B cell (primary cell): ENCODE measurements at regions not wholly inside any gene's neighbourhood (a gene's known extent, or its start where the extent isn't known, plus 50 kb on each side); places are given as distances from the start of the nearest gene placed in this dataset.

Source experiments
- ATAC-seq: fragments of 200-7000 bp; cut with Tn5 transposase; one replicate; pipeline ENCODE4 v1.10.0; 2021; ENCODE audit warnings: low read depth, mild to moderate bottlenecking, moderate number of reproducible peaks, moderate library complexity
- CTCF ChIA-PET: fragments of 350-600 bp; sonication (Branson Sonifier 250); formaldehyde crosslinking; loops from one replicate; lab custom pipeline; 2021; ENCODE audit warnings: antibody characterized with exemption, inconsistent platforms; lab: Charles Lee
- POLR2A ChIA-PET: fragments of 350-600 bp; sonication (Branson Sonifier 250); formaldehyde crosslinking; loops from one replicate; lab custom pipeline; 2021; ENCODE audit warnings: antibody characterized with exemption; lab: Charles Lee
- DNase-seq: peaks from one replicate; pipeline ENCODE4 v3.0.0; 2013
- H2AFZ ChIP-seq: 2 replicates; pipeline ENCODE4 v1.6.1; 2012; ENCODE audit warnings: mild to moderate bottlenecking, low read depth, low read length; ENCODE audit not compliant: insufficient read depth, poor library complexity, severe bottlenecking
- H3K27ac ChIP-seq, 2 donors: 1 replicate in 1 of 2; 2 replicates in 1 of 2; pipeline ENCODE4 v1.5.1; 2012 to 2013; ENCODE audit warnings: low read length in 2 of 2, mild to moderate bottlenecking in 2 of 2, moderate library complexity in 1 of 2
- H3K27me3 ChIP-seq, 4 experiments: fragments of 200-600 bp in 1 of 4; sonication (generic) in 1 of 4; replicated peaks in 1 of 4; 1 replicate in 2 of 4; 2 replicates in 2 of 4; pipeline versions ENCODE4 v1.6.1 to v1.7.0; 2013 to 2016; ENCODE audit warnings: low read length in 3 of 4, mild to moderate bottlenecking in 2 of 4, mixed read lengths in 1 of 4, moderate library complexity in 1 of 4; ENCODE audit not compliant: insufficient read depth in 4 of 4, control insufficient read depth in 3 of 4; ENCODE audit errors: control extremely low read depth in 1 of 4
- H3K36me3 ChIP-seq, 2 experiments: replicated peaks in 1 of 2; 1 replicate in 1 of 2; 2 replicates in 1 of 2; pipeline versions ENCODE4 v1.6.1 to v1.7.1; 2013; ENCODE audit warnings: low read length in 1 of 2; ENCODE audit not compliant: insufficient read depth in 2 of 2, control insufficient read depth in 1 of 2; ENCODE audit errors: control extremely low read depth in 1 of 2, extremely low read depth in 1 of 2
- H3K4me1 ChIP-seq, 2 donors: fragments of 200-600 bp in 1 of 2; sonication (generic) in 1 of 2; 1 replicate in 1 of 2; 2 replicates in 1 of 2; pipeline versions ENCODE4 v1.5.1 to v1.6.1; 2013 to 2017; ENCODE audit warnings: low read length in 2 of 2; ENCODE audit not compliant: control insufficient read depth in 2 of 2, insufficient read depth in 2 of 2
- H3K4me2 ChIP-seq: replicated peaks from 2 replicates; pipeline ENCODE3; 2012; ENCODE audit warnings: mild to moderate bottlenecking, low read depth, low read length; ENCODE audit not compliant: poor library complexity, severe bottlenecking
- H3K4me3 ChIP-seq, 5 experiments: fragments of 200-600 bp in 1 of 5; sonication (generic) in 1 of 5; 1 replicate in 3 of 5; 2 replicates in 2 of 5; pipeline versions ENCODE4 v1.5.1 to v1.7.0; 2011 to 2016; ENCODE audit warnings: low read length in 4 of 5, mild to moderate bottlenecking in 4 of 5, low read depth in 2 of 5, control low read depth in 1 of 5, moderate library complexity in 1 of 5; ENCODE audit not compliant: insufficient read depth in 1 of 5; ENCODE audit errors: control extremely low read depth in 1 of 5, extremely low read depth in 1 of 5
- H3K79me2 ChIP-seq: fragments of 200-600 bp; sonication (generic); one replicate; pipeline ENCODE4 v1.6.0; 2016; ENCODE audit warnings: low read length; ENCODE audit not compliant: control insufficient read depth, insufficient read depth
- H3K9ac ChIP-seq: fragments of 200-600 bp; sonication (generic); 2 replicates; pipeline ENCODE4 v1.6.1; 2017; ENCODE audit warnings: mild to moderate bottlenecking, low read length, moderate library complexity
- H3K9me3 ChIP-seq, 3 donors: one replicate each; pipeline versions ENCODE4 v1.6.1 to v1.7.1; 2013; ENCODE audit warnings: low read length in 2 of 3; ENCODE audit not compliant: control insufficient read depth in 2 of 3, insufficient read depth in 1 of 3; ENCODE audit errors: control extremely low read depth in 1 of 3
- H4K20me1 ChIP-seq: 2 replicates; pipeline ENCODE4 v1.6.0; 2012; ENCODE audit warnings: mild to moderate bottlenecking, low read length; ENCODE audit not compliant: insufficient read depth, control insufficient read depth, poor library complexity, severe bottlenecking
- H3K27ac Mint-ChIP-seq: one replicate; pipeline ENCODE4 v1.8.0; 2021; ENCODE audit warnings: mixed read lengths
- H3K27me3 Mint-ChIP-seq: one replicate; pipeline ENCODE4 v1.8.0; 2021; ENCODE audit warnings: mixed read lengths
- H3K4me1 Mint-ChIP-seq: one replicate; pipeline ENCODE4 v1.8.0; 2021; ENCODE audit warnings: mixed read lengths
- H3K4me3 Mint-ChIP-seq: one replicate; pipeline ENCODE4 v1.8.0; 2021; ENCODE audit warnings: mixed read lengths
- H3K9me3 Mint-ChIP-seq: one replicate; pipeline ENCODE4 v1.8.0; 2022; ENCODE audit warnings: mixed read lengths; ENCODE audit not compliant: insufficient read depth
- EZH2 ChIP-seq: IDR thresholded peaks from 2 replicates; pipeline ENCODE4 v1.6.1; 2012; ENCODE audit warnings: borderline replicate concordance, low read depth, mild to moderate bottlenecking, moderate library complexity, low read length; ENCODE audit not compliant: insufficient read depth, poor library complexity, severe bottlenecking
- WGBS: methylation state at CpG from one replicate; pipeline ENCODE4 v1.1.5; 2013; ENCODE audit warnings: missing lambda C conversion rate; ENCODE audit not compliant: insufficient coverage; 5-methylcytosine and 5-hydroxymethylcytosine counted together
- intact Hi-C: fragments of 100-400 bp; cut with micrococcal nuclease; formaldehyde crosslinking; loops from one replicate; pipeline ENCODE4 v1.10.0; 2022
- TF ChIP-seq, protein P1 (sequence below): fragments of 200-600 bp; IDR thresholded peaks from one replicate; pipeline ENCODE4 v1.8.0; 2022; ENCODE audit warnings: antibody characterized with exemption, mild to moderate bottlenecking

DNA sequence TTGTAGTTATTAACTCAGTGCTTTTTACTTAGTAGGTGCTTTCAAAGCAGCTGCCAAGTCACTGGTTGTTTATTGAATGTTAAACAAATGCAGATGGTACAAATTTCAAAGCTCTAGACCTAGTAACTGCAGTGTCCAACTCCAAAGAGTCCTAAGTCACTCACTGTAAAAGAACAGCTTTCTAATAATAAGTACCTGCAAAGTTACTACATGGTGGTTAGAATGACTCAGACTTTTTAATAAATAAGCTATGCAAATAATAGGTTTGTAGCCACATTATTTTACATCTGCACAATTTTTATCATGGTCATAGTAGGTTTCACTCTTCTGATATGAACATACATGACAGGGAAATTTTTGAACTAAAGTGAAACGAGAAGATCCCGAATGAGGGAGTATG lies 1620.4 kb upstream of the CELF4 start:
- WGBS = 100% methylated on average over 1 of the region's 2 CpGs
- CTCF ChIA-PET = no interaction called here

DNA sequence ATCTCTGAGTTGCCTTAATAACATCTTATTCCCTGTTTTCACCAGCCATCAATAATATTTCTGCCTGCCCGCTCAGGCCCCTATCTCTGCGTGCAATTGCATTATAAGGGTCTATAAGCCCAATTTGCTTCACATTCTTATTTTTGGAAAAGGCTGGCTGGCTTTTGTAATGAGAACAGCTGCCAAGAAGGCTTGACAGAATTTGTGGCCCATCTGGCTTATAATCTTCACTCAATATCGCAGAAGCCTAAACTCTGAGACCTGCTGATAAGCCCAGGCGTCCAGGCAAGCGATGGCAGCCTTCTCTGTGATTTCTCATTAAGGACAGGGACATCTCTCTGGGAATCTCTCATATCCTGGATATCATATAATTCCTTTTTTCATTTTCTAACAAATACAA lies 1618.6 kb upstream of the CELF4 start:
- peaks cover 0 to 1% (median 0%) of the 10 kb centered on the region in 3 donors for H3K9me3 ChIP-seq
- ATAC-seq (no peak), DNase-seq (no peak)
- no peaks in the 10 kb centered on the region for H3K79me2 ChIP-seq
- WGBS = 100% methylated on average over 3 of the region's 5 CpGs
- no peak overlapping the region for H3K27ac ChIP-seq
- H3K4me1 ChIP-seq = no peaks in the 10 kb centered on the region
- POLR2A ChIA-PET = no interaction called here
- no peak overlapping the region for H3K4me3 ChIP-seq
- no peaks in the 10 kb centered on the region for H3K36me3 ChIP-seq
- H3K4me2 ChIP-seq = no peak overlapping the region
- intact Hi-C loops = no loop called here
- H3K4me3 Mint-ChIP-seq = no peak overlapping the region
- no peaks in the 10 kb centered on the region for H3K27me3 ChIP-seq
- no peak overlapping the region for H3K27ac Mint-ChIP-seq
- no peak overlapping the region for H2AFZ ChIP-seq
- CTCF ChIA-PET = no interaction called here
- H3K9ac ChIP-seq = no peak overlapping the region
- no peaks in the 10 kb centered on the region for H4K20me1 ChIP-seq
- no peaks in the 10 kb centered on the region for H3K4me1 Mint-ChIP-seq
- no peak for TF ChIP-seq EZH2
- TF ChIP-seq, protein P1, sequence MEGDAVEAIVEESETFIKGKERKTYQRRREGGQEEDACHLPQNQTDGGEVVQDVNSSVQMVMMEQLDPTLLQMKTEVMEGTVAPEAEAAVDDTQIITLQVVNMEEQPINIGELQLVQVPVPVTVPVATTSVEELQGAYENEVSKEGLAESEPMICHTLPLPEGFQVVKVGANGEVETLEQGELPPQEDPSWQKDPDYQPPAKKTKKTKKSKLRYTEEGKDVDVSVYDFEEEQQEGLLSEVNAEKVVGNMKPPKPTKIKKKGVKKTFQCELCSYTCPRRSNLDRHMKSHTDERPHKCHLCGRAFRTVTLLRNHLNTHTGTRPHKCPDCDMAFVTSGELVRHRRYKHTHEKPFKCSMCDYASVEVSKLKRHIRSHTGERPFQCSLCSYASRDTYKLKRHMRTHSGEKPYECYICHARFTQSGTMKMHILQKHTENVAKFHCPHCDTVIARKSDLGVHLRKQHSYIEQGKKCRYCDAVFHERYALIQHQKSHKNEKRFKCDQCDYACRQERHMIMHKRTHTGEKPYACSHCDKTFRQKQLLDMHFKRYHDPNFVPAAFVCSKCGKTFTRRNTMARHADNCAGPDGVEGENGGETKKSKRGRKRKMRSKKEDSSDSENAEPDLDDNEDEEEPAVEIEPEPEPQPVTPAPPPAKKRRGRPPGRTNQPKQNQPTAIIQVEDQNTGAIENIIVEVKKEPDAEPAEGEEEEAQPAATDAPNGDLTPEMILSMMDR = no peak
- H3K9me3 Mint-ChIP-seq = peaks cover 3% of the 10 kb centered on the region
- H3K27me3 Mint-ChIP-seq = no peaks in the 10 kb centered on the region

More for the DNA sequence above, 1620.4 kb upstream of the CELF4 start:
- Histone ChIP-seq H3K4me3 (no peak overlapping the region), H3K36me3 (no peaks in the 10 kb centered on the region), H2AFZ (no peak overlapping the region), H3K27ac (no peak overlapping the region), H3K9ac (no peak overlapping the region), H3K4me2 (no peak overlapping the region), H3K9me3 (peaks cover 0 to 1% (median 0%) of the 10 kb centered on the region in 3 donors), H3K27me3 (no peaks in the 10 kb centered on the region), H3K79me2 (no peaks in the 10 kb centered on the region), H3K4me1 (no peaks in the 10 kb centered on the region), H4K20me1 (no peaks in the 10 kb centered on the region)
- Mint-ChIP-seq H3K4me1 (no peaks in the 10 kb centered on the region), H3K4me3 (no peak overlapping the region), H3K27me3 (no peaks in the 10 kb centered on the region), H3K27ac (no peak overlapping the region), H3K9me3 (peaks cover 3% of the 10 kb centered on the region)
- DNase-seq = no peak
- intact Hi-C loops = no loop called here
- TF ChIP-seq EZH2 = no peak
- TF ChIP-seq, protein P1 = no peak
- ATAC-seq = no peak
- POLR2A ChIA-PET = no interaction called here
